ENCODE measurements at regions not wholly inside any gene's neighbourhood (a gene's known extent, or its start where the extent isn't known, plus 50 kb on each side); places are given as distances from the start of the nearest gene placed in this dataset.

GRCh38 chr11:134541951-134542350 lies 129.9 kb upstream of the B3GAT1 start:
- DNase-seq = no peak

- no peak for DNase-seq
These were observed 129.3 kb upstream of the B3GAT1 start for GRCh38 chr11:134541355-134541754.

DNA sequence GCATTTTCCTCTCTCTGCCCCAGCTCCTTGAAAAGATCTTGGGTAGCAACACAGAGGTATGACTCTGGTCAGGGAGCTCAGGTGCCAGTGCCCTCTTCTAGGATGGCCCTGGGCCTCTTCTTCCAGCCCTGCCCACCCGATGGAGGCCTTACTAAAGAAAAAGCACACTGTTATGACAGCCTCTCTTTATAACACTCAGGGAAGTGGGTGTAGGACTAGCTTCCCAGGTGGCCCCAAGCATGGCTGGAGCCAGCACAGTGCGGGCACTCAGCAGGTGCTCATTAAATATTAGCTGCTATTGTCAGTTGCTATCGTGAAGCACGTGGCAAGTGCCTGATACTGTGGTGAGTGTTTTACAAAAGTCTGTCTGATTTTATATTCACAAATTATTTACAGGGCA lies 127.2 kb upstream of the B3GAT1 start:
- no peak for DNase-seq

- DNase-seq = no peak
These were observed 126.7 kb upstream of the B3GAT1 start for GRCh38 chr11:134538742-134539141.

- no peak for DNase-seq
These were observed 125.9 kb upstream of the B3GAT1 start for GRCh38 chr11:134537941-134538340.

GRCh38 chr11:134537296-134537695 lies 125.3 kb upstream of the B3GAT1 start:
- no peak for DNase-seq

DNA sequence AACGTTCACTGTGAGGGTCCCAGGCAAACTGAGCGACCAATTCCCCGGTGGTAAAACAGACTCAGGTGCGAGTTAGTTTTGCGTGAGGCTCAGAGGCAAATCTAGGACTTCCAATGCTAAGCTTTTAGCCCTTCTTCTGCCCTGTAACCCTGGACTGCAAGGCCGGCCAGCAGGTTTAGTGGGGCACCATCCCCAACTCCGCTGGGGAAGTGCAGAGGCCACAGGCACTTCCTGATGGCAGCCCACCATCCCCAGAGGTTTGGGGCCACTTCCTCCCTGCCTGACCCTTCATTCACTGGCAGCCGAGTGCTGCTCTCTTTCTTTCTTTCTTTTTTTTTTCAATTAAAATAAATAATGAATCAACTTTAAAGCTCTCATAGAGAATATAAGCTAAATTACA lies 124.6 kb upstream of the B3GAT1 start:
- DNase-seq = no peak

- DNase-seq = no peak
These were observed 124.2 kb upstream of the B3GAT1 start for GRCh38 chr11:134536219-134536618.

DNA sequence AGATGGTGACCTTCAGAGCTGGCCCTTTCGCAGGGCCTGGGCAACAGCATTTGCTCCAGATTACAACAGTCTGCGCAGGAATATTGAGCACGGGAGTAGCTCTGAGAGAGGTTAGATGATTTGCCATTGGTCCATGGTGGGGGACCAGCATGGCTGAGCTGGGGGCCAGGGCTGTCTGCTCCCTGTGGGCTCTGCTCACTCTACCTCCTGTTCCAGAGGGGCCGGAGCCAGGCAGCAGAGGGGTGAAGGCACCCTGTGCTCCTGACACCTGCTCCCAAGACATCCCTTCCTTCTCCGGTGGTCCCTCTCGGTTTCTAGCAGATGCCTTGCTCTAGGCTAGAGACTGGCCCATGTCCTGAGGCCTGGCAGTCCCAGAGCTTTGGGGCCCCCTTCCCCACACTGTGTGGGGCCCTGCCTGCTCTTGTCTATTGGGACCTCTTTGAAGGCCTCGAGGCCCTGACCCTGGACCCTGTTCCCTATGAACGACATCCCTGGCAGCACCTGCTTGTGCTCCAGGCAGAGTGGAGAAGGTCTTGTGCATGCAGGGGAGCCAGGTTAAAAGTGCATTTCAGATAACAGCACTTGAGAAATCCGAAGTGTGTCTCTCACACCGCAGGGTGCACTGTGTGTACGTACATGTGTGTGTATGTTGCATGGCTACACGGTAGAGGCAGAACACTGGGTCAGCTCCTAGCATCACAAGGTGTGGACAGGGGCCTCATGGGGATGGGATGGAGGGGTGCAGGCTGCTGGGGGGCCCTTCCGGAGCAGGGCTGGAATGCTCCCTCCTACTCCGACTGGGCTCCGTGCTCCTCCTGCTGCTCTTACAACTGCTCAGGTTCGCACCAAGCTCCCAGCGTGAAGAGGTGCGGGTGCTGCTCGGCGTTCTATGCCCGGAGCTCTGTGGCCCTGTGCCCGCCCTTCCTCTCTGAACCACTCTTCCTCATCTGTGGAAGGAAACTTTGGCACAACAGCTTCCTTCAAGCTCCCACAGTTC lies 123.3 kb upstream of the B3GAT1 start:
- peak; percentile 49 for DNase-seq

DNA sequence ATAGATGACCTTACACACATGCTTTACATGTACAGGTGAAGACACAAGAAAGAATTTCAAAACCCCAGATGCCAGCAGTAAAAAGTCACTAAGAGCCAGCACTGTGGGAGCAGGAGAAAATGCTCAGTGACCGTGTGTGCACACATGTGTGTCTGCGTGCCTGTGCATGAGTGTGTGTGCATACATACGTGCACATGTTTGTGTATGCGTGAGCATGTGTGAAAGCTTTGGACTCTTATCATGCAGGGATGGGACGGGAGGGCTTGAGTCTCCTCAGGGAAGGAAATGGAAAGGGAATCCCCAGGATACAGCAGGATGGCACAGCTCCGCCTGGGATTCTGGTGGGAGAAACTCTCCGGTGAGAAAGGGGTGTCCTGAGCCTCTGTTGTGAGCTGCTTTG lies 121.5 kb upstream of the B3GAT1 start:
- no peak for DNase-seq

DNA sequence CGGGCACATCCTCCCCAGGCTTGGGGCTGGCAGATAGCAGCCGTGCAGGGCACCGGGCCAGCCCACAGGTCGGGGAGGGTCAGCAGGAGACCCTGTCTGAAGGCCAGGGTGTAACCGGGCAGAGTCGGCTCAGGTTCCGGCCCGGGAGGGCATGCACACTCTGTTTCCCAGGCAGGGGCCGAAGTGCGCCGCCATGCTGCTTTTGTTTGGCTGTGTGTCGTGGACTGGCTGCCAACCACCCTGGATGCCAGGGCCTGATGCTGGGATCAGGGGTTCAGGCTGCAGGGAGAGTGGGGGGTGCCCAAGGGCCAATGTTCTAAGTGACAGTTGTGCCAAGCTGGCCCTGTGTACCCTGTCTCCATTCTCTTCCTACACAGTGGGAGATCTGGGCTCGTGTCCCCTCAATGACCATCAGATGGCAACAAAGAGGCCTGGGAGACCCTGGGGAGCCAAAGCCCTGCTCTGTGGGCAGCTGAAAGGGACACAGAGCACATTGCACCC lies 120.9 kb upstream of the B3GAT1 start:
- no peak for DNase-seq

DNA sequence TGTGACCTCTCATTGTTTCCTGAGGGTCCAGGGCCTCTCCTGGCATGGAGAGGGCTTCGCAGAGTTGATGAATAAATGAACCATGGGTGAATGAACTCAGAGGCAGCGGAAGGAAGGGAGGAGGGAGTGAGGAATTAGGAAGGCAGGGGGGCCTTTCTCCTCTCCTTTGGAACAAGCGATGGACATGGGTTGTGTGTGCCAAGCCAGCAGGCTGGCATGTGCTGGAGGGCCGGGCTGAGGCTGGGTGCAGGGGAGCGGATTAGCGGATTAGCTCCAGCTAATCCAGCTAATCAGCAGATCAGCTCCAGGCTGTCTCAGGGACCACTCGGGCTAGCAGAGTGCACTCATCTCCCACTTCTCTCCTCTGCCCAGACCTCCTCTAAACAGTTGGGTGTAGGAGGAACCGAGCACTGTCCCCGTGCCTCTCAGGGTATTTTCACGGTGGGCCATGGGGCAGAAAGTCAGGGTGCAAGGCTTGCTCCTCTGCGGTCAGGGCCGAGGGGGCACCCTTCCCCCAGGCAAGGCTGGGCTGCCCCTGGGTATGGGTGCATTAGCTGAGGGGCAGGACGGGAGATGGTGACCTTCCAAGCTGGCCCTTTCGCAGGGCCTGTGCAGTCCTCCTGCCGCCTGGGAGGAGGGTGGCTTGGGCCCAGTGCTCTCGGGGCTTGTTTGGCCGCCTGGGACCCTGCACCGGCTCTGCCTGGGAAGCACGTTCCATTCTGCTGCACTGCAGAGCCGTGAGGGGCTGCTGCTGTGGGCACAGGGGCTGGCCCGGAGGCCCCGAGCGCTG lies 120.3 kb upstream of the B3GAT1 start:
- DNase-seq = no peak

- DNase-seq = no peak
These were observed 119.5 kb upstream of the B3GAT1 start for GRCh38 chr11:134531327-134532130.

- no peak for DNase-seq
These were observed 118.7 kb upstream of the B3GAT1 start for GRCh38 chr11:134530636-134531326.

DNA sequence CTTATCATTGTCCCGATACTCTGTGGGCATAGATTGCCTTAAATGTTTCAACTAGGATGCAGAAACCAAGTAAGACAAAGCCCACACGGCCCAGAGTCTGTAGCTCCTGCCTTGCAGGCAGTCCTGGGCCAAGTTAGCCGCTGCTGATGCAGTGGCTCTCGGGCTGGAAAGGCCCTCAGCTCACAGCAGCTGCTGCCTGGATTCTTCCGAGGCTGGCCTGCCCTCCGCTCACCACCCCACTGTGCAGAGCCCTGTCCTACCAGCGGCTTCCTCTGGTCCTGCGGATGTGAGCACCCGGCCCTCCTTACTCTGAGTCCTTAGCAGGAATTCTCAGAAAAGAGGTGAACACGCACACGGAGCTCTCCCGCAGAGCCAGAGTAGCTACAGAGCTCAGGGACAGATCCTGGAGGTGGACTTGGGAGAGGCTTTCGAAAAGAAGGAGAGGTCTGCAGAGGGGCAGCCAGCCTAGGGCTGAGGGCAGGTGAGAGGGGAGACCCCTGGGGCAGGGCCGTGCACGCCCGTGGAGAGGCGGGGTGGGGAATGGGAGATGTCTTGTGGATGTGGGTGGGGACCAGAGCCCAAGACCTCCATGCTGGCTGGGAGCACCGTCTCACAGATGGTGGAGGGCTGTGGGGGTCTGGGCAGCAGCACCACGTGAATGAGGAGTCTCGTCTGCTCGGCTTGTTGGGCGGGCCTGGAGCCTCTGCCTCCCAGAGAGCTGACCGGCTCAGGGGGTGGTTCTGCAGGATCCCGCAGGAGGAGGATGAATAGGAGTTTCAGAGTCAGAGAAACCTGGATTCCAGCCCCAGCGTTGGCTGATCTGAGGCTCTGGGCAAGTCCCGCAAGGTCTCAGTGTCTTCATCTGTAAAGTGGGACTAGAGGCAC lies 117.4 kb upstream of the B3GAT1 start:
- no peak for DNase-seq

- no peak for DNase-seq
These were observed 116.4 kb upstream of the B3GAT1 start for GRCh38 chr11:134528453-134528852.

GRCh38 chr11:134527382-134528243 lies 115.6 kb upstream of the B3GAT1 start:
- DNase-seq = no peak

DNA sequence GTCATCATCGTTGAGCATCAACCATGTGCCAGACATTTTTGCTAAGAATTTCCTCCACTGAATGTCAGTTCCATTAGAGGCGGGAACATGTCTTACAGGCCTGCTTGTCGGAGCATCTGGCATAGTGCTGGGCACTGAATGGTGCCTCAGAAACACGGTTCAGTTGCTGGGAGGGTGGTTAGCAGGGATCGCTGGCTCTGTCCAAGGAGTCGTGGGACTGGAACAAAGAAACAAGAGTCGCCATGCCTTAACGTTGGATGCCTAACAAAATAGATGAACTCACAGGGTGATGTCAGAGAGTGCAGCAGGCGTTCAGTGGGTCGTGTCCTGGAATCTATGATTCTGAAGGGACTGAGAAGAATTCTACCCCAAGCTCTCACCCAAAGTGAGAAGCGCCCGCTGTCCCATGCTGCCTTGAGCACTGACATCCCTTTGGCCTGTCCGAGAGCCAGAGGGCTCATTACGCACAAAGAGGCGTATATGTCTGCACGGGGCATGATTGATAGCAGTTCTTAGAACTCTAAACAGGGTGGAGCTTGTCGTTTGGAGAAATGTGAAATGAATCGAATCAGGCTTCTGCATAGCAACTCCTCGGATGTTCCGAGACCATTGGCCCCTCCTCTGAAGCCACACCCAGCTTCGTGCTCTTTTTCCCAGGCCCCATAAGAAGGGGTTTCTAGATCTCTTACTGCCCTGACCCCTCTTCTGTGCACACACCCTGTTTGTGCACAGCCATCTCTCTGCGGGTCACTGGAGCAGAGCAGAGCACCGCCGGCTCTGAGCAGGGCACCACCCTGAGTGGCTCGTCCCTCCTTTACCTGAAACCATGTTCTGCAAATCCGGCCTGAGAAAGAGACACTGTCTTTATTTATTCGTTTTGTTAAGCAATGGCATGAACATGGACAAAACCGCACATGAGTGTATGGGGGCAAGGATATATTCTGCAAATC lies 113.1 kb upstream of the B3GAT1 start:
- no peak for DNase-seq

- no peak for DNase-seq
These were observed 112.2 kb upstream of the B3GAT1 start for GRCh38 chr11:134524201-134524600.
